ENCODE measurements at regions not wholly inside any gene's neighbourhood (a gene's known extent, or its start where the extent isn't known, plus 50 kb on each side); places are given as distances from the start of the nearest gene placed in this dataset.

GRCh38 chr22:27378311-27378800 is 423.2 kb downstream of the MN1 start:
- Mint-ChIP-seq H3K27ac (ENCODE audit: low read depth, unreplicated experiment) (no peak overlapping the region), H3K27me3 (ENCODE audit: insufficient read depth, unreplicated experiment) (peaks cover 16% of the 10 kb centered on the region), H3K36me3 (ENCODE audit: insufficient read depth, unreplicated experiment) (no peaks in the 10 kb centered on the region), H3K4me3 (ENCODE audit: unreplicated experiment) (no peak overlapping the region), H3K4me1 (ENCODE audit: insufficient read depth, unreplicated experiment) (no peaks in the 10 kb centered on the region), H3K9me3 (ENCODE audit: unreplicated experiment) (peaks cover 8% of the 10 kb centered on the region)
- POLR2A ChIA-PET = interaction anchor here (0.9 kb wide), 1 partner anchor 22 kb away, joined by 3 read pairs; no protein-coding TSS in a partner anchor
- DNase-seq (ENCODE audit: unreplicated experiment) = no peak
- no TSS peak for BruUV-seq (replicated peaks)
- CTCF ChIA-PET = interaction anchor here (0.6 to 0.7 kb wide), 2 partner anchors 110 to 1509 kb away, joined by 3 to 5 read pairs; no protein-coding TSS in a partner anchor
- intact Hi-C loops (cut with micrococcal nuclease) = no loop called here
- no peak for TF ChIP-seq CTCF (IDR thresholded peaks at IDR 0.05; ENCODE audit: unreplicated experiment)

GRCh38 chr22:27378995-27379394 is 422.6 kb downstream of the MN1 start:
- ChIA-PET CTCF (interaction anchor here (0.7 kb wide), 2 partner anchors 283 to 1510 kb away, joined by 3 read pairs; no protein-coding TSS in a partner anchor), POLR2A (interaction anchor here (0.9 kb wide), 1 partner anchor 23 kb away, joined by 3 read pairs; no protein-coding TSS in a partner anchor)
- no peaks in the 10 kb centered on the region for H3K4me1 Mint-ChIP-seq (ENCODE audit: insufficient read depth, unreplicated experiment)
- no peak overlapping the region for H3K4me3 Mint-ChIP-seq (ENCODE audit: unreplicated experiment)
- no peaks in the 10 kb centered on the region for H3K36me3 Mint-ChIP-seq (ENCODE audit: insufficient read depth, unreplicated experiment)
- no peak for TF ChIP-seq CTCF (IDR thresholded peaks at IDR 0.05; ENCODE audit: unreplicated experiment)
- DNase-seq (ENCODE audit: unreplicated experiment) = no peak
- peaks cover 16% of the 10 kb centered on the region for H3K27me3 Mint-ChIP-seq (ENCODE audit: insufficient read depth, unreplicated experiment)
- intact Hi-C loops (cut with micrococcal nuclease) = no loop called here
- H3K27ac Mint-ChIP-seq (ENCODE audit: low read depth, unreplicated experiment) = no peak overlapping the region
- no TSS peak for BruUV-seq (replicated peaks)
- peaks cover 6% of the 10 kb centered on the region for H3K9me3 Mint-ChIP-seq (ENCODE audit: unreplicated experiment)

GRCh38 chr22:27380855-27381254 is 420.7 kb downstream of the MN1 start:
- Mint-ChIP-seq H3K9me3 (ENCODE audit: unreplicated experiment) (no peaks in the 10 kb centered on the region), H3K27me3 (ENCODE audit: insufficient read depth, unreplicated experiment) (peaks cover 16% of the 10 kb centered on the region), H3K36me3 (ENCODE audit: insufficient read depth, unreplicated experiment) (no peaks in the 10 kb centered on the region), H3K27ac (ENCODE audit: low read depth, unreplicated experiment) (no peak overlapping the region), H3K4me1 (ENCODE audit: insufficient read depth, unreplicated experiment) (no peaks in the 10 kb centered on the region), H3K4me3 (ENCODE audit: unreplicated experiment) (no peak overlapping the region)
- TF ChIP-seq CTCF (IDR thresholded peaks at IDR 0.05; ENCODE audit: unreplicated experiment) = no peak
- no TSS peak for BruUV-seq (replicated peaks)
- ChIA-PET CTCF (no interaction called here), POLR2A (no interaction called here)
- intact Hi-C loops (cut with micrococcal nuclease) = no loop called here
- no peak for DNase-seq (ENCODE audit: unreplicated experiment)

- BruUV-seq (replicated peaks) = no TSS peak
- intact Hi-C loops (cut with micrococcal nuclease) = no loop called here
- ChIA-PET CTCF (interaction anchor here (0.7 kb wide), 1 partner anchor 64 kb away, joined by 3 read pairs; no protein-coding TSS in a partner anchor), POLR2A (no interaction called here)
- no peaks in the 10 kb centered on the region for H3K4me1 Mint-ChIP-seq (ENCODE audit: insufficient read depth, unreplicated experiment)
- H3K9me3 Mint-ChIP-seq (ENCODE audit: unreplicated experiment) = no peaks in the 10 kb centered on the region
- no peaks in the 10 kb centered on the region for H3K36me3 Mint-ChIP-seq (ENCODE audit: insufficient read depth, unreplicated experiment)
- peaks cover 16% of the 10 kb centered on the region for H3K27me3 Mint-ChIP-seq (ENCODE audit: insufficient read depth, unreplicated experiment)
- H3K4me3 Mint-ChIP-seq (ENCODE audit: unreplicated experiment) = no peak overlapping the region
- H3K27ac Mint-ChIP-seq (ENCODE audit: low read depth, unreplicated experiment) = no peak overlapping the region
- TF ChIP-seq CTCF (IDR thresholded peaks at IDR 0.05; ENCODE audit: unreplicated experiment) = no peak
- DNase-seq (ENCODE audit: unreplicated experiment) = no peak
Measured at GRCh38 chr22:27381552-27381951, 420.0 kb downstream of the MN1 start.
